ENCODE measurements at regions not wholly inside any gene's neighbourhood (a gene's known extent, or its start where the extent isn't known, plus 50 kb on each side); places are given as distances from the start of the nearest gene placed in this dataset.

GRCh38 chr2:111236025-111236424 lies 115.3 kb downstream of the BCL2L11 start:
- no peak overlapping the region for H3K27ac ChIP-seq

GRCh38 chr2:111238296-111238695 lies 117.6 kb downstream of the BCL2L11 start:
- Histone ChIP-seq H3K4me1 (no peaks in the 10 kb centered on the region), H3K4me3 (no peak overlapping the region), H3K27ac (no peak overlapping the region), H3K9me3 (no peaks in the 10 kb centered on the region), H3K36me3 (no peaks in the 10 kb centered on the region), H3K27me3 (no peaks in the 10 kb centered on the region)
- no peak for DNase-seq
- TF ChIP-seq CTCF (IDR thresholded peaks at IDR 0.05) (no peak), POLR2A (IDR thresholded peaks at IDR 0.05) (no peak)

More at GRCh38 chr2:111236025-111236424, 115.3 kb downstream of the BCL2L11 start:
- Histone ChIP-seq H3K36me3 (no peaks in the 10 kb centered on the region), H3K4me1 (no peaks in the 10 kb centered on the region), H3K4me3 (no peak overlapping the region), H3K9me3 (no peaks in the 10 kb centered on the region), H3K27me3 (no peaks in the 10 kb centered on the region)
- DNase-seq: no peak
- no peak for TF ChIP-seq POLR2A (IDR thresholded peaks at IDR 0.05)

- no peak for DNase-seq
- Histone ChIP-seq H3K27ac (no peak overlapping the region), H3K36me3 (no peaks in the 10 kb centered on the region), H3K4me1 (no peaks in the 10 kb centered on the region), H3K9me3 (no peaks in the 10 kb centered on the region), H3K4me3 (no peak overlapping the region), H3K27me3 (no peaks in the 10 kb centered on the region)
- TF ChIP-seq POLR2A (IDR thresholded peaks at IDR 0.05) (no peak), CTCF (IDR thresholded peaks at IDR 0.05) (no peak)
Measured at GRCh38 chr2:111239107-111239506, 118.4 kb downstream of the BCL2L11 start.

- no peak overlapping the region for H3K4me3 ChIP-seq
- no peaks in the 10 kb centered on the region for H3K9me3 ChIP-seq
- TF ChIP-seq CTCF (IDR thresholded peaks at IDR 0.05) (no peak), POLR2A (IDR thresholded peaks at IDR 0.05) (no peak)
- H3K27ac ChIP-seq: no peak overlapping the region
- H3K27me3 ChIP-seq: no peaks in the 10 kb centered on the region
- no peaks in the 10 kb centered on the region for H3K36me3 ChIP-seq
- no peaks in the 10 kb centered on the region for H3K4me1 ChIP-seq
- DNase-seq: no peak
Measured at GRCh38 chr2:111239581-111240249, 119.0 kb downstream of the BCL2L11 start.

- Histone ChIP-seq H3K4me1 (no peaks in the 10 kb centered on the region), H3K27ac (no peak overlapping the region), H3K36me3 (no peaks in the 10 kb centered on the region), H3K4me3 (no peak overlapping the region), H3K9me3 (no peaks in the 10 kb centered on the region), H3K27me3 (no peaks in the 10 kb centered on the region)
- TF ChIP-seq POLR2A (IDR thresholded peaks at IDR 0.05) (no peak), CTCF (IDR thresholded peaks at IDR 0.05) (no peak)
- no peak for DNase-seq
Measured at GRCh38 chr2:111243295-111243694, 122.6 kb downstream of the BCL2L11 start.

GRCh38 chr2:111244864-111245263 lies 124.2 kb downstream of the BCL2L11 start:
- no peak for DNase-seq
- no peaks in the 10 kb centered on the region for H3K9me3 ChIP-seq
- H3K36me3 ChIP-seq: no peaks in the 10 kb centered on the region
- H3K27ac ChIP-seq: no peak overlapping the region
- H3K27me3 ChIP-seq: no peaks in the 10 kb centered on the region
- no peak overlapping the region for H3K4me3 ChIP-seq
- no peaks in the 10 kb centered on the region for H3K4me1 ChIP-seq
- TF ChIP-seq POLR2A (IDR thresholded peaks at IDR 0.05) (no peak), CTCF (IDR thresholded peaks at IDR 0.05) (no peak)

Data from Peyer's patch (tissue), 4 donors.